ENCODE measurements at regions not wholly inside any gene's neighbourhood (a gene's known extent, or its start where the extent isn't known, plus 50 kb on each side); places are given as distances from the start of the nearest gene placed in this dataset.

- TF ChIP-seq ESRRA (CRISPR knock-in tag; IDR thresholded peaks at IDR 0.05; ENCODE audit: borderline replicate concordance) (no peak), CTCF (IDR thresholded peaks at IDR 0.05) (no peak), SP1 (CRISPR knock-in tag; conservative IDR thresholded peaks at IDR 0.05) (no peak), IRF1 (CRISPR knock-in tag; IDR thresholded peaks at IDR 0.05) (no peak), KAT7 (CRISPR knock-in tag; IDR thresholded peaks at IDR 0.05; ENCODE audit: borderline replicate concordance) (no peak), ZSCAN18 (CRISPR knock-in tag; IDR thresholded peaks at IDR 0.05) (no peak), PREB (CRISPR knock-in tag; IDR thresholded peaks at IDR 0.05; ENCODE audit: borderline replicate concordance) (no peak), CREM (CRISPR knock-in tag; IDR thresholded peaks at IDR 0.05) (no peak)
Observed at GRCh38 chr10:112040696-112041095, 142.9 kb downstream of the GPAM start.

All from WTC11 (cell line).